NB4 (cell line): ENCODE measurements at regions not wholly inside any gene's neighbourhood (a gene's known extent, or its start where the extent isn't known, plus 50 kb on each side); places are given as distances from the start of the nearest gene placed in this dataset.
A peak's percentile ranks its signal among the peaks of the same experiment; 100 is the strongest.

Experiments used
- MAX ChIP-seq: IDR thresholded peaks from 2 replicates; pipeline ENCODE4 v1.6.1; 2011; ENCODE audit warnings: low read depth, low read length
- MYC ChIP-seq: IDR thresholded peaks from 2 replicates; pipeline ENCODE4 v1.6.1; 2011; ENCODE audit warnings: low read depth, low read length
- POLR2A ChIP-seq: IDR thresholded peaks from 2 replicates; pipeline ENCODE4 v1.6.1; 2011; ENCODE audit warnings: mild to moderate bottlenecking; ENCODE audit not compliant: insufficient read length; ENCODE audit errors: extremely low read depth
- TF ChIP-seq, protein P1 (sequence below): IDR thresholded peaks from one replicate; pipeline ENCODE4 v1.5.1; 2012; ENCODE audit warnings: low read depth, low read length

GRCh38 chr7:69246758-69247157, 351.5 kb upstream of the AUTS2 start:
- TF ChIP-seq, protein P1, sequence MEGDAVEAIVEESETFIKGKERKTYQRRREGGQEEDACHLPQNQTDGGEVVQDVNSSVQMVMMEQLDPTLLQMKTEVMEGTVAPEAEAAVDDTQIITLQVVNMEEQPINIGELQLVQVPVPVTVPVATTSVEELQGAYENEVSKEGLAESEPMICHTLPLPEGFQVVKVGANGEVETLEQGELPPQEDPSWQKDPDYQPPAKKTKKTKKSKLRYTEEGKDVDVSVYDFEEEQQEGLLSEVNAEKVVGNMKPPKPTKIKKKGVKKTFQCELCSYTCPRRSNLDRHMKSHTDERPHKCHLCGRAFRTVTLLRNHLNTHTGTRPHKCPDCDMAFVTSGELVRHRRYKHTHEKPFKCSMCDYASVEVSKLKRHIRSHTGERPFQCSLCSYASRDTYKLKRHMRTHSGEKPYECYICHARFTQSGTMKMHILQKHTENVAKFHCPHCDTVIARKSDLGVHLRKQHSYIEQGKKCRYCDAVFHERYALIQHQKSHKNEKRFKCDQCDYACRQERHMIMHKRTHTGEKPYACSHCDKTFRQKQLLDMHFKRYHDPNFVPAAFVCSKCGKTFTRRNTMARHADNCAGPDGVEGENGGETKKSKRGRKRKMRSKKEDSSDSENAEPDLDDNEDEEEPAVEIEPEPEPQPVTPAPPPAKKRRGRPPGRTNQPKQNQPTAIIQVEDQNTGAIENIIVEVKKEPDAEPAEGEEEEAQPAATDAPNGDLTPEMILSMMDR: no peak
- TF ChIP-seq MAX: peak; percentile 23; the same call in 1 of the 2 replicates
- no peak for TF ChIP-seq POLR2A
- no peak for TF ChIP-seq MYC
